ENCODE measurements at regions not wholly inside any gene's neighbourhood (a gene's known extent, or its start where the extent isn't known, plus 50 kb on each side); places are given as distances from the start of the nearest gene placed in this dataset.

GRCh38 chr4:181388061-181388460, 855.1 kb upstream of the TENM3 start:
- no peak overlapping the region for H3K4me3 ChIP-seq (ENCODE audit: control insufficient read depth, low read depth, low read length)
- no peak for DNase-seq (ENCODE audit: low read depth)
- no peak for TF ChIP-seq CTCF (IDR thresholded peaks at IDR 0.05; ENCODE audit: control insufficient read depth, insufficient read depth, low read depth, low read length, missing control alignments)

GRCh38 chr4:181416966-181417365, 826.2 kb upstream of the TENM3 start:
- no peak for DNase-seq (ENCODE audit: low read depth)
- no peak for TF ChIP-seq CTCF (IDR thresholded peaks at IDR 0.05; ENCODE audit: control insufficient read depth, insufficient read depth, low read depth, low read length, missing control alignments)
- H3K4me3 ChIP-seq (ENCODE audit: control insufficient read depth, low read depth, low read length): no peak overlapping the region

- TF ChIP-seq CTCF (IDR thresholded peaks at IDR 0.05; ENCODE audit: control insufficient read depth, insufficient read depth, low read depth, low read length, missing control alignments): no peak
- no peak overlapping the region for H3K4me3 ChIP-seq (ENCODE audit: control insufficient read depth, low read depth, low read length)
- no peak for DNase-seq (ENCODE audit: low read depth)
Measured at GRCh38 chr4:181418496-181418895, 824.7 kb upstream of the TENM3 start.

- TF ChIP-seq CTCF (IDR thresholded peaks at IDR 0.05; ENCODE audit: control insufficient read depth, insufficient read depth, low read depth, low read length, missing control alignments): no peak
- DNase-seq (ENCODE audit: low read depth): no peak
- H3K4me3 ChIP-seq (ENCODE audit: control insufficient read depth, low read depth, low read length): no peak overlapping the region
Measured at GRCh38 chr4:181420950-181421349, 822.3 kb upstream of the TENM3 start.

GRCh38 chr4:181424362-181425016, 818.7 kb upstream of the TENM3 start:
- H3K4me3 ChIP-seq (ENCODE audit: control insufficient read depth, low read depth, low read length): no peak overlapping the region
- TF ChIP-seq CTCF (IDR thresholded peaks at IDR 0.05; ENCODE audit: control insufficient read depth, insufficient read depth, low read depth, low read length, missing control alignments): no peak
- no peak for DNase-seq (ENCODE audit: low read depth)

GRCh38 chr4:181427076-181427475, 816.1 kb upstream of the TENM3 start:
- DNase-seq (ENCODE audit: low read depth): no peak
- no peak for TF ChIP-seq CTCF (IDR thresholded peaks at IDR 0.05; ENCODE audit: control insufficient read depth, insufficient read depth, low read depth, low read length, missing control alignments)

More at GRCh38 chr4:181427076-181427475, 816.1 kb upstream of the TENM3 start:
- H3K4me3 ChIP-seq (ENCODE audit: control insufficient read depth, low read depth, low read length): no peak overlapping the region

All from AG09309 (cell line).